ENCODE measurements at regions not wholly inside any gene's neighbourhood (a gene's known extent, or its start where the extent isn't known, plus 50 kb on each side); places are given as distances from the start of the nearest gene placed in this dataset.

- no peak for DNase-seq
These were observed 471.9 kb downstream of the MIAT start for GRCh38 chr22:27129266-27129665.

GRCh38 chr22:27130906-27131305 is 473.5 kb downstream of the MIAT start:
- no peak for DNase-seq

GRCh38 chr22:27131346-27131745 is 474.0 kb downstream of the MIAT start:
- no peak for DNase-seq

GRCh38 chr22:27132400-27132799 is 475.0 kb downstream of the MIAT start:
- no peak for DNase-seq

GRCh38 chr22:27133019-27133431 is 475.6 kb downstream of the MIAT start:
- no peak for DNase-seq

- no peak for DNase-seq
These were observed 476.4 kb downstream of the MIAT start for GRCh38 chr22:27133681-27134314.

GRCh38 chr22:27134315-27134701 is 476.9 kb downstream of the MIAT start:
- DNase-seq: no peak

GRCh38 chr22:27135031-27135981 is 477.9 kb downstream of the MIAT start:
- no peak for DNase-seq

GRCh38 chr22:27136596-27136995 is 479.2 kb downstream of the MIAT start:
- DNase-seq: no peak

GRCh38 chr22:27137871-27138337 is 480.5 kb downstream of the MIAT start:
- no peak for DNase-seq

GRCh38 chr22:27138471-27138870 is 481.1 kb downstream of the MIAT start:
- no peak for DNase-seq

GRCh38 chr22:27139935-27140511 is 482.6 kb downstream of the MIAT start:
- no peak for DNase-seq

- no peak for DNase-seq
These were observed 484.9 kb downstream of the MIAT start for GRCh38 chr22:27142286-27142685.

- DNase-seq: no peak
These were observed 486.9 kb downstream of the MIAT start for GRCh38 chr22:27144321-27144720.

GRCh38 chr22:27146866-27147633 is 489.7 kb downstream of the MIAT start:
- no peak for DNase-seq

- no peak for DNase-seq
These were observed 490.7 kb downstream of the MIAT start for GRCh38 chr22:27148055-27148454.

- DNase-seq: no peak
These were observed 491.6 kb downstream of the MIAT start for GRCh38 chr22:27148886-27149470.

GRCh38 chr22:27149921-27150543 is 492.6 kb downstream of the MIAT start:
- no peak for DNase-seq

- no peak for DNase-seq
These were observed 493.2 kb downstream of the MIAT start for GRCh38 chr22:27150544-27150941.

GRCh38 chr22:27151407-27151806 is 494.0 kb downstream of the MIAT start:
- DNase-seq: no peak

- DNase-seq: no peak
These were observed 494.6 kb downstream of the MIAT start for GRCh38 chr22:27152033-27152432.

- no peak for DNase-seq
These were observed 495.5 kb downstream of the MIAT start for GRCh38 chr22:27152883-27153282.
